H4 (cell line): ENCODE measurements at regions not wholly inside any gene's neighbourhood (a gene's known extent, or its start where the extent isn't known, plus 50 kb on each side); places are given as distances from the start of the nearest gene placed in this dataset.

Experiments
- DNase-seq: peaks from one replicate; pipeline ENCODE4 v3.0.0-alpha.2; 2015; ENCODE audit warnings: low spot score

- DNase-seq: no peak
Observed at GRCh38 chr1:82223091-82223490, 422.4 kb downstream of the ADGRL2 start.

DNA sequence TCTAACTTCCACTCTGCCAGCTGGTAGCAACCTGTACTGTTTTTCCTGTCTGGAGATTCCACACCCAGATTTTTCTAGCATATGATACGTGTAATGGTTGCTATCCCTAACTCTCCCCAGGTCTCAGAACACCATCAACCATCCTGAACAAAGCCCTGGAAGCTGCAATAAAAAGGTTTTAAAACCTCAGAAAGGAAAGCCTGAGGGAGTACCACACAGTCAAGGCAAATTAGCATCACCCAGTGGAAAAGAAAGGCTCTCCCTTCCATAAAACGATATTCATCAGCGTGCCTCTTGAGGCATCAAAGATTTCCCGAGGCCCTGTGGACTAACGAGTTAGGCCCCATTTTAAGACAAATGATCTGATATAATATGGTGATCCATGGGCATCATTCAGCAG lies 421.0 kb downstream of the ADGRL2 start:
- no peak for DNase-seq

DNA sequence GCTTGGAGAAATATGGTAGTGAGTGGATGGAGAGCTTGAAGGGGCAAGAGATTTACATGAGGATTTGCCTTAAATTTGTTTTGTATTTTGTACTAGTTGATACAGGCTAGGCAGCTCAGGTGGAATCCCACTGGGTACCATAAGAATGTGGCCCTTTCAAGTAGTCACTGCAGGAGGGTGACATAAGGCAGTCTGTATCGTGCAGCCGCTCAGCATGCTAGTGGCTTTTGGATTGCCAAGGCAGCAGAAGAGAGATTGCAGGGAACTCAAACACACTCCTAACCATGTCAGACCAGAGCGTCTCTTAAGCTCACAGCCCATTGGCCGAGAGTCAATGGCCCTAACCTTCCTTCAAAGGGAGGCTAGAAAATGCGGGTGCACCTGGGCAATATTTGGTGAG lies 420.0 kb downstream of the ADGRL2 start:
- DNase-seq: no peak

- no peak for DNase-seq
Observed at GRCh38 chr1:82219841-82220240, 419.1 kb downstream of the ADGRL2 start.

GRCh38 chr1:82218846-82219245 lies 418.1 kb downstream of the ADGRL2 start:
- no peak for DNase-seq

DNA sequence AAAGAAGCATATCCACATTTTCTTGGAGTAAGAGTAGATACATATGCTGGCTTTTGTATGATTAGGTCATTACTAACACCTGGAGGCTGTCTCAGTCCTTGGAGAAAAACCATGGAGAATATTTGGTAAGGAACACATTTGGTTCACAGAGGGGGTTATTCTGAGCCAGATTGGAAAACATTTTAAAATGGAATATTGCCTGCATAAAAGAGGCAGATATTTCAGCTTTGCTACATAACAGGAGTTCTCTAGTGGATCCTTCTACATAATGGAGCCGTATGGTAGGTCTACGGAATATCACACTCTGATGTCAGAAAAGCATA lies 415.1 kb downstream of the ADGRL2 start:
- no peak for DNase-seq

GRCh38 chr1:82215056-82215852 lies 414.5 kb downstream of the ADGRL2 start:
- no peak for DNase-seq

DNA sequence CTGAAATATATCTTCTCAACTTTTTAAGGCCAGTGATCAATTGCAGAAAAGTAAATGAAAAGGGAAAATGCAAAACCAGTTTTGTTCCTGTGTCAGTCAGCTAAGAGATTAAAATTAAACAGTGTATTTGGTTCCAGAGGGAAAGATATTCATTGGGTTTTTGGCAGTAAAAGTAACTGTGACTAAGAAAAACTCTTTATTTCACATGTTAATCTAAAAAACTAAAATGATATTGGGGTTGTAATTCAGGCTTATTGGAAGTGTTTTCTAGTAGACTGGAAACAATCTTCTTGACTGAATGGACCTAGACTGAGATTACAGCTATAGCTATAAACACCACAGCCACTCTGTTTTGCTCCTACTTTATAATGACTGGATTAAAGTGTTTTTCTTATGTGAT lies 413.9 kb downstream of the ADGRL2 start:
- DNase-seq: no peak

DNA sequence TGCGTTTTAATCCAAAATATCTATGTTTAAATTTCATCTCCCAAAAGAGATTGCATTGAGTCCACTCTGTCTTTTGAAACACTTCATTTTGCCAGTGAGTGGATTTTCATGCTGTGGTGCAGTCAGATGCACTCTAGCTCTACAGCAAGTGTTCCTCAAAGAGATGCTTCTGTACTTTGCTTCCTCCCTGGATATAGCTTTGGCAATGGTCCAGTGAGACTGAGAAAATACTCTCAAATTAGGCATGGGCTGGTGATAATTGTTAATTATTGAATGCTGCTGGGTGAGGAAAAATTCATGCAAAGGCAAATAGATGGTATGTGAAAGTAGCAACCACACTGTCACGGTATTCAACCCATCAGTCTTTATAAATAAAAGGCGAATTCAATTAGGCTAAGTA lies 396.9 kb downstream of the ADGRL2 start:
- no peak for DNase-seq

DNA sequence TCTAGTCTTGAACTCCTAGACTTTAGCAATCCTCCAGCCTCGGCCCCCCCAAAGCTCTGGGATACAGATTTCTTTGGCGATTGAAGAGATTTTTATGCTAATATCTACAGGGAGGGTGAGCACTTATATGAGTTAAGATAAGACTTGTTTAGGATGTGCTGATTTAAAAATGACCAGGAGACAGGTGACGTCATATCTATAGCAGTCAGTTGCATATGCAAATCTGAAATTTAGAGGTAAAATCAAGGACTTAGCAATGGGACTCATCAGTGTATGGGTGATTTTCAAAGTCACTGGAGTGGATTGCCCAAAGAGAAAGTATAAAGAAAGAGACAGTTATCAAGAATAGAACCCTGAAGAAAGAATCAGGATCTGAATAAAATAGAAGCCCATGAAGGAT lies 394.5 kb downstream of the ADGRL2 start:
- DNase-seq: no peak

- no peak for DNase-seq
Observed at GRCh38 chr1:82185084-82185483, 384.4 kb downstream of the ADGRL2 start.

DNA sequence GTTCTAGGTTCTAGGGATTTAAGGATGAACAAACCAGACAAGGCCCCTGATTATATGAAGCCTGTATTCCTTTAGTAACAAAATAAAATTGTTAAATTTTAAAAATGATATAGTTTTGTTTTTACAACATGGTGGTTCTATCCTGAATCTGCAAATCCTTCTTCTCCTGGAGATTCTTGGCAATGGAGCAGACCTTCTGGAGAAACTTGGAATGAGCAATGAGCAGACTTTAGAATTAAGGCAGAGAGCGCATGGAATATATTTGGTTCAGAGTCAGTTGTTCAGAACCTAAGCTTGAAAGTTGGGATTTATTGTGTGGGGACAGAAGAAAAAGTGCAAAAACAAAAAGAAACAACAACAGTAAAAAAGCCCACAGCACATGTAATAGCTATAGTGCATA lies 381.1 kb downstream of the ADGRL2 start:
- DNase-seq: no peak

DNA sequence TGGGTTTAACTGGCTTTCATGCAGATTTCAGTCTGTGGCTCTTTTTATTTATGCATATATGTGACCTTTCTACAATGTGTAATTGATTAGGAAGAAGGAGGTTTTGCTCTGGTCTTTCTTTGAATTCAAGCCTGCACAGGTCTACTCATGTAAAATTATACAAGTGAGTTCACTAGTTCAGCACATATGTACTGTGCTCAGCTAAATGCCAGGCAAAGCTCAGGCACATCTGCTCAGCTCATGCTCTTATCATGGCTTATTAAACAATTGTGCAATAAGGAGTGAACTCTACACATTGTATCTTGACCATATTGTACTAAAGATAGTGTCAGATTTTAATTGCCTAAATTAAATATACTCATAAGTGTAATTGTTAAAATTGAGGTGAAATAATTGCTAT lies 378.4 kb downstream of the ADGRL2 start:
- no peak for DNase-seq

DNA sequence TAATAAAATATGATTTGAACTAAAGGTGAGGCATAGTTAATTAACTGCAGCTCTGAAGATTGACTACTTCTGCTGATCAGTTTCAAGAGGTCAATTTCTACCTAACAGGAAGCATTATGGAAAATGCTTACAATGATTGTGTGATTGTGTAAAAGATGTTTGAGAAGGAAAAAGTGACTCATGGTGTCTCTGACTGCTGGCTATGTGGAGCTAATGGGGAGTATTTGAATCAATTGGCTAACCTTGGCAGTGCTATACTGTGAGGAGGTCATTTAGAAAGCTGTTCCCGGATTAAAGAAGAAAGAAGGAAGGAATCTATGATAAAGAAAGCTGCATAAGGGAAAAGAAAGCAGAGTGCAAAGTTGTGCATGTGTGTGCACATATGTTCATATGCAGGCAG lies 376.5 kb downstream of the ADGRL2 start:
- no peak for DNase-seq

GRCh38 chr1:82171955-82172354 lies 371.2 kb downstream of the ADGRL2 start:
- DNase-seq: no peak

DNA sequence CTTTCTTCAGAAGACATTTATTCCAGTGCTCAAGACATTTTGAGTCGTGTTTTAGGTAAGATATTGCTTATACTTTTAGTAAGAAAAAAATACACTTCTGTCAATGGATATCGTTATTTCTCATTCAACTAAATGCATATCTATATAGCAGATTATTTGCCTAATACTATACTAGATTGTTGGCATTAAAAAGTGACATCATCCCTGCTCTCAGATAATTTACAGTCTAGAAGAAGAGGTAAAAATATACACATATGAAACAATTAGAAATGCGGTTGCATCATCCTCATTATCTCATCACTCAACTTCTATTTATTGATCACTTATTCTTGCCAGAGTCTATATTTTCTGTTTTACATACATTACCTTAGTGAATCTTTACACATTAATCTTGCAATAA lies 367.7 kb downstream of the ADGRL2 start:
- DNase-seq: no peak

GRCh38 chr1:82165304-82165703 lies 364.6 kb downstream of the ADGRL2 start:
- DNase-seq: no peak

DNA sequence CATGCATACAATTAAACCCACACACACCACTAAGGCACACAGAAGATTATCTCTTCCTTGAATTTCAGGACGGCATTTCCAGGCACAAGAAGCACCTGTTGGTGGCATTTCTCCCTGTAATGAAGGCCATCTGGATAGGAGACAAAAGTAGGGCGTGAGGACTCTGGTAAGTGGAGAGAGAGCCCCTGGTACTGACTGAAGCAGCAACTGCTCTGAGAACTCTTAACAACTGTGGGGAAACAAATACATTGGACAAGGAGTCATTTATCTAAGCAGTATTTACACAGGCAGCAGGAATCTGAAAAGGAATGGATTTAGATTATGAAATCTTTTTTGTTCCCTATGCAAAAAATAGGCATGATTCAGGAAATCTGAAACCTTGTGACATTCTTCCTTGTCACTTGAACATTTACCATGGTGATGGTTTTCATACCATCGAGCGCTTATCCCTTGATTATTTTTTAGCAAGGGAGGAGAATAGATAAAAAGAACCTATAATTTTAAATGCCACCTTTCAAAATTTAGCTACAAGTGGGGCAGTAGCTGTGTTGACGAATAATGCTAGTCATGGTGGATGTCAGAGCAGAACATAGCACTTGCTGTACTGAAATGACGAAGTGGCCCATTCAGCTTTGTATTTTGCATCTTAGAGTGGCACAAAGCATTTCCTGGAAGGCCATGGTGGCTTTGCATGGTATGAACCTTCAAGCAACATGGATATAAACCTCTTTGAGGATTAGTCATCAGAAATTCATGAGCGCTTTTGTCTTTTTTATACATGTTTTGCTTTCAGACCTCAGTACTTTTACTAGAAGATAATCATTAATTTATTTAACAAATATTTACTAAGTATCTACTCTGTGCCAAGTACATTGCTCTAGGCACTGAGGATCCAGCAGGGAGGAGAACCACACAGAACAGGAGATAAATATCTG lies 362.0 kb downstream of the ADGRL2 start:
- no peak for DNase-seq

DNA sequence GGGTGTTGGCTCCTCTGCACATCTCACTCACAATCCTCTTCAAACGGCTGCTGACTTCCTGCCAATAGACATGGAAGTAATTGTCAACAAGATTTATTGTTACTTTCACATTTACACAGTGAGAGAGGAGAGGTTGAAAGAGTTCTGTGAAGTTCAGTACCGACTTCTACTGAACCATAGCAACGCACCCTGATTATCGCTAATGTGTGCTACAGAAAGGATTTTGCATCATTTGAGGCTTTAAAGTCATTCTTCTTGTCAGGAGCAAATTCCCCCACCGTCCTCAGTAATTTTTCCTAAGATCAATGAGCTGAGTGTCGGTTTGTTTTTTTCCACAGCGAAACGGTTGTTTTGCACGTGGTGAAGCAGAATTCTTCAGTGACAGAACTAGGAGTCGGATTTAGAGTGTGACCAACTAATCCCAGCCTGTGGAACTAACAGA lies 361.0 kb downstream of the ADGRL2 start:
- no peak for DNase-seq

DNA sequence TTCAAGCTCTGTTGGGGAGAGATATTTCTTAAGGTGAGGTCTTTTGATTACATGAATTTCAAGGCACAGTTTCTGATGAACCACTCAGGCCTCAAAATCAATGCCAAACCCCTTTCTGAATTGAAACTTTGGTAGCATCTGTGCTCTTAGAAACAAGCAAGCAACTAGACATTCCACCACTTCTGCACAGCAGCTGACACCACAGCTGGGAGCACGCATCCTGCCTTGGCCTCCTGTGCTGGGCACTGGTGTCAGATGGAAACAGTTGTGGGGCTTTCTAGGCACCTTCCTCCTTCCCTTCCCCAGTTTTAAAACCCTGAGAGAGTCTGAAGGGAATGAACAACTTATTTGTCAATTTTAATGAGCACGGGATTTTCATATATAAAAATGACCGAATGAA lies 360.2 kb downstream of the ADGRL2 start:
- DNase-seq: no peak

DNA sequence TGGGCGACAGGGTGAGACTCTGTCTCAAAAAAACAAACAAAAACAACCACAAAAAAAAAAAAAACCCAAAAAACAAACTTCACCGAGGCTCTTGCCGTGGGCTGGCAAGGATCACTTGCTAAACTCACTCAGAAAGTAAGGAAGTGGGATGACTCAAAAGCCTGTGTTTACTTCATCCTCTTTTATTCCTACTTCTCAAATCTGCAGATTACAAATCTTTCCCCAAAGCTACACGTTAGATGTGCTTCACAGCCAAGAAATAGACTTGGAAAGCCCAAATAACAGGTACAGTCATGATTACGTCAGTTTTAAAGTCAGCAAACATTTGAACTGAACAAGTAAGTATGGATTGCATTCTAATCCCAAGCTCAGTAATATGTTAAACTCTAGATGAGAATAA lies 359.3 kb downstream of the ADGRL2 start:
- peak; percentile 78 for DNase-seq

GRCh38 chr1:82158981-82159380 lies 358.2 kb downstream of the ADGRL2 start:
- no peak for DNase-seq
